Panc1 (cell line): ENCODE measurements at regions not wholly inside any gene's neighbourhood (a gene's known extent, or its start where the extent isn't known, plus 50 kb on each side); places are given as distances from the start of the nearest gene placed in this dataset.

Source experiments
- ATAC-seq: fragments of 200-7000 bp; cut with Tn5 transposase; 2 replicates; pipeline ENCODE4 v1.9.1; 2020; ENCODE audit warnings: mild to moderate bottlenecking, moderate library complexity
- BruUV-seq: library from RNA; stranded (reverse); fragments of 400-500 nt; replicated peaks from 2 replicates; lab custom pipeline; 2021; lab: Mats Ljungman, UMichigan
- CTCF ChIA-PET: fragments of 300-600 bp; sonication (Branson Sonifier 250); formaldehyde crosslinking; loops from one replicate; lab custom pipeline; 2022; ENCODE audit warnings: antibody characterized with exemption; lab: Charles Lee
- POLR2A ChIA-PET: fragments of 300-600 bp; sonication (Branson Sonifier 250); formaldehyde crosslinking; loops from one replicate; lab custom pipeline; 2022; ENCODE audit warnings: antibody characterized with exemption; lab: Charles Lee
- DNase-seq: peaks from one replicate; pipeline ENCODE4 v3.0.0-alpha.2; 2010; ENCODE audit warnings: low read depth, low spot score
- H3K27ac ChIP-seq: 2 replicates; pipeline ENCODE4 v1.5.1; 2011; ENCODE audit warnings: mild to moderate bottlenecking, low read length, inconsistent platforms
- H3K27me3 ChIP-seq: fragments of 200-500 bp; sonication (Bioruptor generic); 2 replicates; pipeline ENCODE4 v1.6.0; 2014; ENCODE audit warnings: low read length, inconsistent platforms; ENCODE audit not compliant: control insufficient read depth, insufficient read depth
- H3K36me3 ChIP-seq: fragments of 200-500 bp; sonication (Bioruptor generic); 2 replicates; pipeline ENCODE4 v1.5.1; 2014; ENCODE audit warnings: inconsistent platforms, mild to moderate bottlenecking, low read length, moderate library complexity; ENCODE audit not compliant: control insufficient read depth, insufficient read depth
- H3K4me1 ChIP-seq: 2 replicates; pipeline ENCODE4 v1.5.1; 2011; ENCODE audit warnings: inconsistent platforms, mild to moderate bottlenecking, low read length, moderate library complexity; ENCODE audit not compliant: control insufficient read depth, insufficient read depth
- H3K4me3 ChIP-seq, 2 experiments: 2 replicates each; pipeline ENCODE4 v1.5.1; 2011 to 2012; ENCODE audit warnings: low read depth in 2 of 2, low read length in 2 of 2, mild to moderate bottlenecking in 2 of 2, inconsistent platforms in 1 of 2, moderate library complexity in 1 of 2
- H3K9me3 ChIP-seq: fragments of 200-500 bp; sonication (Bioruptor generic); 2 replicates; pipeline ENCODE4 v1.5.1; 2014; ENCODE audit warnings: low read depth, mild to moderate bottlenecking, inconsistent platforms, low read length, moderate library complexity; ENCODE audit not compliant: control insufficient read depth, insufficient read depth
- CTCF ChIP-seq: fragments of 450-650 bp; IDR thresholded peaks from 2 replicates; pipeline ENCODE4 v1.5.1; 2017; ENCODE audit warnings: mild to moderate bottlenecking
- POLR2AphosphoS5 ChIP-seq: IDR thresholded peaks from 2 replicates; pipeline ENCODE4 v1.6.1; 2012; ENCODE audit warnings: mild to moderate bottlenecking, low read depth, low read length, moderate library complexity
- SIN3A ChIP-seq: IDR thresholded peaks from 2 replicates; pipeline ENCODE4 v1.6.1; 2012; ENCODE audit warnings: low read depth, mild to moderate bottlenecking, low read length, moderate library complexity, borderline replicate concordance; ENCODE audit not compliant: insufficient read depth
- TCF7L2 ChIP-seq: IDR thresholded peaks from 2 replicates; pipeline ENCODE4 v1.6.1; 2011; ENCODE audit warnings: mild to moderate bottlenecking, low read depth, low read length, inconsistent platforms
- in situ Hi-C: cut with HindIII; loops from 2 replicates; pipeline ENCODE4 v1.10.0; 2016; ENCODE audit warnings: low sequenced_read_pairs, low pct_unique_long_range_greater_than_20kb
- intact Hi-C: fragments of 100-400 bp; cut with micrococcal nuclease; formaldehyde crosslinking; loops from one replicate; pipeline ENCODE4 v1.10.0; 2022; ENCODE audit not compliant: unreplicated experiment
- TF ChIP-seq, protein P1 (sequence below), 2 experiments: IDR thresholded peaks; 2 replicates each; pipeline ENCODE4 v1.6.1; 2011 to 2012; ENCODE audit warnings: low read depth in 2 of 2, control low read depth in 1 of 2, low read length in 1 of 2, mild to moderate bottlenecking in 1 of 2, moderate library complexity in 1 of 2; ENCODE audit not compliant: insufficient read depth in 1 of 2

GRCh38 chr14:71834284-71835204 is 97.7 kb upstream of the RGS6 start:
- in situ Hi-C loops (no loop called here), intact Hi-C loops (no loop called here)
- Histone ChIP-seq H3K36me3 (no peaks in the 10 kb centered on the region), H3K27me3 (no peaks in the 10 kb centered on the region), H3K4me3 (no peak overlapping the region), H3K4me1 (no peaks in the 10 kb centered on the region), H3K27ac (no peak overlapping the region), H3K9me3 (no peaks in the 10 kb centered on the region)
- TF ChIP-seq CTCF (no peak), TCF7L2 (no peak), SIN3A (no peak), POLR2AphosphoS5 (no peak)
- TF ChIP-seq, protein P1, sequence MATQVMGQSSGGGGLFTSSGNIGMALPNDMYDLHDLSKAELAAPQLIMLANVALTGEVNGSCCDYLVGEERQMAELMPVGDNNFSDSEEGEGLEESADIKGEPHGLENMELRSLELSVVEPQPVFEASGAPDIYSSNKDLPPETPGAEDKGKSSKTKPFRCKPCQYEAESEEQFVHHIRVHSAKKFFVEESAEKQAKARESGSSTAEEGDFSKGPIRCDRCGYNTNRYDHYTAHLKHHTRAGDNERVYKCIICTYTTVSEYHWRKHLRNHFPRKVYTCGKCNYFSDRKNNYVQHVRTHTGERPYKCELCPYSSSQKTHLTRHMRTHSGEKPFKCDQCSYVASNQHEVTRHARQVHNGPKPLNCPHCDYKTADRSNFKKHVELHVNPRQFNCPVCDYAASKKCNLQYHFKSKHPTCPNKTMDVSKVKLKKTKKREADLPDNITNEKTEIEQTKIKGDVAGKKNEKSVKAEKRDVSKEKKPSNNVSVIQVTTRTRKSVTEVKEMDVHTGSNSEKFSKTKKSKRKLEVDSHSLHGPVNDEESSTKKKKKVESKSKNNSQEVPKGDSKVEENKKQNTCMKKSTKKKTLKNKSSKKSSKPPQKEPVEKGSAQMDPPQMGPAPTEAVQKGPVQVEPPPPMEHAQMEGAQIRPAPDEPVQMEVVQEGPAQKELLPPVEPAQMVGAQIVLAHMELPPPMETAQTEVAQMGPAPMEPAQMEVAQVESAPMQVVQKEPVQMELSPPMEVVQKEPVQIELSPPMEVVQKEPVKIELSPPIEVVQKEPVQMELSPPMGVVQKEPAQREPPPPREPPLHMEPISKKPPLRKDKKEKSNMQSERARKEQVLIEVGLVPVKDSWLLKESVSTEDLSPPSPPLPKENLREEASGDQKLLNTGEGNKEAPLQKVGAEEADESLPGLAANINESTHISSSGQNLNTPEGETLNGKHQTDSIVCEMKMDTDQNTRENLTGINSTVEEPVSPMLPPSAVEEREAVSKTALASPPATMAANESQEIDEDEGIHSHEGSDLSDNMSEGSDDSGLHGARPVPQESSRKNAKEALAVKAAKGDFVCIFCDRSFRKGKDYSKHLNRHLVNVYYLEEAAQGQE (IDR thresholded peaks at IDR 0.05; ENCODE audit: insufficient read depth in 1 of 2, low read depth in 2 of 2, low read length in 1 of 2): no peak
- no peak for ATAC-seq
- ChIA-PET CTCF (no interaction called here), POLR2A (no interaction called here)
- DNase-seq: no peak
- BruUV-seq: no TSS peak

DNA sequence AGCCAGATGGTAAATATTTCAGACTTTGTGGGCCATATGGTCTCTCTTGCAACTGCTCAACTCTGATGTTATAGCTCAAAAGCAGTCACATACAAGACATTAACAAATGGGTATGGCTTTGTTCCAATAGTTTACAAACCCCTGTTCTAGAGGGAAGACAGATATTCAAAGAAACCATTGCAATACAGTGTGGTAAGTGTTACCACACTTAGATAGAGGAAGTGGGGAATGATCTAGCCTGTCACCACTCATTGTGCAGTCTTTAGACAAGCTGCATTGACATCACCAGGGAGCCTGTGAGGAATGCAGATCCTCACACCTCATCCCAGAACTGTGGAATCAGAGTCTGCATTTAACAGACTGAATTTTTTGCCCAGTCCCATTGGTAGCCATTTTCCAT is 80.0 kb upstream of the RGS6 start:
- no peak overlapping the region for H3K27ac ChIP-seq
- no TSS peak for BruUV-seq
- no peak for ATAC-seq

More for the DNA sequence above, 80.0 kb upstream of the RGS6 start:
- DNase-seq: no peak
- Histone ChIP-seq H3K36me3 (no peaks in the 10 kb centered on the region), H3K4me1 (no peaks in the 10 kb centered on the region), H3K4me3 (no peak overlapping the region), H3K27me3 (no peaks in the 10 kb centered on the region), H3K9me3 (no peaks in the 10 kb centered on the region)
- intact Hi-C loops (no loop called here), in situ Hi-C loops (no loop called here)
- POLR2A ChIA-PET: no interaction called here
- CTCF ChIA-PET: no interaction called here
- no peak for TF ChIP-seq TCF7L2
- no peak for TF ChIP-seq SIN3A
- no peak for TF ChIP-seq POLR2AphosphoS5
- TF ChIP-seq CTCF: no peak
- TF ChIP-seq, protein P1 (IDR thresholded peaks at IDR 0.05; ENCODE audit: insufficient read depth in 1 of 2, low read depth in 2 of 2, low read length in 1 of 2): no peak
